ENCODE measurements at regions not wholly inside any gene's neighbourhood (a gene's known extent, or its start where the extent isn't known, plus 50 kb on each side); places are given as distances from the start of the nearest gene placed in this dataset.

DNA sequence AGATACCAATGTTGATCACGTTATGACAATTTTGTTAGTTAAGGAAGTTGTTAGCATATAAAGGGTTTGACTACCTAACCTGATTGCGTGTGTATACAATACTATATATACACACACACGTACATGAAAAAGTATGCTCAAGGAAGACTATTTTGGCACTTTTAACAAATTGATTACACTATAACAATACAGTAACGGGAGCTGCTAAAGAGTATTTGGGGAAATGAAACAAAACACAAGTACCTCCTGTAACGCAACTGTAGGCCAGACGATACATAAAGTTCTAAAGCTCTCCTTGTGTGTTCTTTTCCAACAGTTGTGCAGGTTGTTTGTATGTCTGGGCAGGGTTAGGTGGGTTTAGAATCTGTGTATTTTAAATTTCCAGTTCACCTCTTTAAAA lies 98.7 kb downstream of the PLEKHG1 start:
- TF ChIP-seq ZNF274 (IDR thresholded peaks at IDR 0.05; ENCODE audit: low read depth, low read length) (no peak), YY1 (IDR thresholded peaks at IDR 0.05; ENCODE audit: insufficient read depth, insufficient read length) (no peak), SUZ12 (IDR thresholded peaks at IDR 0.05; ENCODE audit: extremely low read depth, insufficient read depth, insufficient read length) (no peak)
- Histone ChIP-seq H3K4me3 (ENCODE audit: insufficient read length, low read depth) (no peak overlapping the region), H3K36me3 (ENCODE audit: insufficient read depth, insufficient read length, low read length) (no peaks in the 10 kb centered on the region), H3K9ac (ENCODE audit: insufficient read length, low read depth) (no peak overlapping the region), H3K4me1 (ENCODE audit: insufficient read depth, insufficient read length) (no peaks in the 10 kb centered on the region), H3K9me3 (ENCODE audit: insufficient read depth, low read length) (no peaks in the 10 kb centered on the region), H3K27me3 (ENCODE audit: insufficient read depth, insufficient read length) (no peaks in the 10 kb centered on the region)
- DNase-seq (ENCODE audit: low read depth, low spot score) = no peak

DNA sequence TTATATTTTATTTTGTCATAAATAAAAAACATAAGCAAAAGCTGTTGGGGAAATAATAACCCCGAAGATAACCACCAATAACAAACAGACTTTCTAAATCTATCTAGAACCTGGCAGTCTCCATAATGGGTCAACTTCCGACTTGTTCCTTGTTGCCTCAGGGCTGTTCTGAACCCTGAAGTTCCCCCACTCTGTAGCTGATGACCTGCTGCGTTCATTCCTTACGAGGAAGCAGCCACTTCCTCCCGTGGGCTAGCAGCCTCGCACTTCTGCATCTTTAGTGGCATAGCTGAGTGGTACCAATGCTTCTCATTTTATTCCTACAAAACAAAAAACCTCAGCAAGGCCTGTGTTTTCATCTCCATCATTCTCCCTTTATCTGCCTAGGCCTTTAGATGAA lies 103.0 kb downstream of the PLEKHG1 start:
- no peak overlapping the region for H3K9ac ChIP-seq (ENCODE audit: insufficient read length, low read depth)
- H3K27me3 ChIP-seq (ENCODE audit: insufficient read depth, insufficient read length) = no peaks in the 10 kb centered on the region
- DNase-seq (ENCODE audit: low read depth, low spot score) = no peak
- H3K9me3 ChIP-seq (ENCODE audit: insufficient read depth, low read length) = no peaks in the 10 kb centered on the region
- H3K4me3 ChIP-seq (ENCODE audit: insufficient read length, low read depth) = no peak overlapping the region
- no peaks in the 10 kb centered on the region for H3K36me3 ChIP-seq (ENCODE audit: insufficient read depth, insufficient read length, low read length)
- H3K4me1 ChIP-seq (ENCODE audit: insufficient read depth, insufficient read length) = peaks cover 2% of the 10 kb centered on the region
- TF ChIP-seq YY1 (IDR thresholded peaks at IDR 0.05; ENCODE audit: insufficient read depth, insufficient read length) = no peak
- TF ChIP-seq ZNF274 (IDR thresholded peaks at IDR 0.05; ENCODE audit: low read depth, low read length) = no peak
- no peak for TF ChIP-seq SUZ12 (IDR thresholded peaks at IDR 0.05; ENCODE audit: extremely low read depth, insufficient read depth, insufficient read length)

DNA sequence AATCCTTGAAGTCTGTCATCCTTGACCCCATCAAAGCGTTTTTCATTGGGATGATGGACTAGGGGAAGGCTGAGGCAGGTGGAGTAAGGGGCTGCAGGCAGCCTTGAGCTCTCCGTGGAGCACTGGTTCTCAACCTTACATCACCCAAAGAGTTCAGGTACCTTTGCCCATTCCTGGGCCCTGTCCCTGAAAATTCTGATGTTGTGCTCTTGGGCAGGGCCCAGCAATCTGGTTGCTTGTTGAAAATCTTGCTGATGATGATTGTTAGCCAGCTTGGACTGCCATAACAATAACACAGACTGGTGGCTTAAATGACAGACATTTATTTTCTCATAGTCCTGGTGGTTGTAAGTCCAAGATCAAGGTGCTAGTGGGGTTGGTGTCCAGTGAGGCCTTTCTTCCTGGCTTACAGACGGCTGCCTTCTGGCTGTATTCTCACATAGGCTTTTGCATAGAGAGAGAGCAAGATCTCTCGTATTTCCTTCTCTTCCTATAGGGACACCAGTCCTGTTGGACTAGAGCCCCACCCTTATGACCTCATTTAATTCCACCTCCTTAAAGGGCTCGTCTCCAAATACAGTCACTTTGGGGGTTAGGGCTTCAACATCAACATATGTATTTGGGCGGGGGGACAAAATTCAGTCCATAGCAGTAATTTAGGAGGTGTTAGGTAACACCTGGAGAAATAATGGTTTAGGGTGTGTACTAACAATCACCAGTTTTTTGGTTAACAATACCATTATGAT lies 104.9 kb downstream of the PLEKHG1 start:
- Histone ChIP-seq H3K27me3 (ENCODE audit: insufficient read depth, insufficient read length) (no peaks in the 10 kb centered on the region), H3K9ac (ENCODE audit: insufficient read length, low read depth) (no peak overlapping the region), H3K4me3 (ENCODE audit: insufficient read length, low read depth) (no peak overlapping the region), H3K36me3 (ENCODE audit: insufficient read depth, insufficient read length, low read length) (no peaks in the 10 kb centered on the region), H3K4me1 (ENCODE audit: insufficient read depth, insufficient read length) (peaks cover 2% of the 10 kb centered on the region), H3K9me3 (ENCODE audit: insufficient read depth, low read length) (no peaks in the 10 kb centered on the region)
- TF ChIP-seq SUZ12 (IDR thresholded peaks at IDR 0.05; ENCODE audit: extremely low read depth, insufficient read depth, insufficient read length) (no peak), YY1 (IDR thresholded peaks at IDR 0.05; ENCODE audit: insufficient read depth, insufficient read length) (no peak), ZNF274 (IDR thresholded peaks at IDR 0.05; ENCODE audit: low read depth, low read length) (no peak)
- DNase-seq (ENCODE audit: low read depth, low spot score) = no peak

DNA sequence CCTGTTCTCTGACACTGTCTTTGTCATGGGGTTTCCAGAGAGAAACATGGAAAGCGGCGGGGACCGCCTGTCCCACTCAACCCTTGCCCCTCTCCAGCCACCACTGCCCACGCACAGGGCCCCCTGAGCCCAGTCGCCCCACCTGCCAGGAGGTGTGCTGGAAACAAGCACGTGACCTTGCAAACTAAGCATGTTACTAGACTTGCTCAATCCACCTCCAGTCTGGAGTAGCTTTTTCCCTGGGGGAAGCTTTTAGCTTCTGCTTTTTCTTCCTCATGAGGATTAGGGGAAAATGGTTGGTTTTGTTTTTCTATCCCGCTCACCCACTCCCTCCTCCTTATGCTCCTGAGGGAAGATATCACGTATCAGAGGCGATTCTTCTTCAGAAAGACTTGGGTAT lies 105.7 kb downstream of the PLEKHG1 start:
- H3K4me1 ChIP-seq (ENCODE audit: insufficient read depth, insufficient read length) = peaks cover 2% of the 10 kb centered on the region
- DNase-seq (ENCODE audit: low read depth, low spot score) = no peak
- TF ChIP-seq ZNF274 (IDR thresholded peaks at IDR 0.05; ENCODE audit: low read depth, low read length) = no peak
- no peak for TF ChIP-seq YY1 (IDR thresholded peaks at IDR 0.05; ENCODE audit: insufficient read depth, insufficient read length)
- no peak for TF ChIP-seq SUZ12 (IDR thresholded peaks at IDR 0.05; ENCODE audit: extremely low read depth, insufficient read depth, insufficient read length)

DNA sequence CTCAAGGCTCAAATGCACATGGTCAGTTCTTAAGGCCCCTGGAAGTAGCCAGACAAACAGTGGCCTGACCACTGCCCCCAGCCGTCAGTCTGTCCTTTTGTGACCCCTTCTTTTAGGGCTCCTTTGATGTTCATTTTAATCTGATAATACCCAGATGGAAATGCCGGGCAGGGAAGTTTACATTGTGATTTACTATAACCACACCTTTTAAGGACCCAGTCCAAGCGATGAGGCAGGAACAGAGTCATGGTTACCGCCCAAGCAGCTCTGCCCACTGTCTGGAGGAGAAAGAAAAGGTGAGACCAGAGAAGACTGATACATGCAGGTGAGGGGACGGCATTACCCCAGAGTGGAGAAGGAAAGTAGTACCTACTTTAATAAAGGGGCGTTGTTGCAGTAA lies 110.6 kb downstream of the PLEKHG1 start:
- peaks cover 2% of the 10 kb centered on the region for H3K4me1 ChIP-seq (ENCODE audit: insufficient read depth, insufficient read length)
- H3K9me3 ChIP-seq (ENCODE audit: insufficient read depth, low read length) = no peaks in the 10 kb centered on the region
- DNase-seq (ENCODE audit: low read depth, low spot score) = no peak
- no peaks in the 10 kb centered on the region for H3K36me3 ChIP-seq (ENCODE audit: insufficient read depth, insufficient read length, low read length)
- H3K4me3 ChIP-seq (ENCODE audit: insufficient read length, low read depth) = no peak overlapping the region
- H3K27me3 ChIP-seq (ENCODE audit: insufficient read depth, insufficient read length) = no peaks in the 10 kb centered on the region
- H3K9ac ChIP-seq (ENCODE audit: insufficient read length, low read depth) = no peak overlapping the region
- TF ChIP-seq YY1 (IDR thresholded peaks at IDR 0.05; ENCODE audit: insufficient read depth, insufficient read length) (no peak), SUZ12 (IDR thresholded peaks at IDR 0.05; ENCODE audit: extremely low read depth, insufficient read depth, insufficient read length) (no peak), ZNF274 (IDR thresholded peaks at IDR 0.05; ENCODE audit: low read depth, low read length) (no peak)

More for the DNA sequence above, 105.7 kb downstream of the PLEKHG1 start:
- Histone ChIP-seq H3K36me3 (ENCODE audit: insufficient read depth, insufficient read length, low read length) (no peaks in the 10 kb centered on the region), H3K9me3 (ENCODE audit: insufficient read depth, low read length) (no peaks in the 10 kb centered on the region), H3K9ac (ENCODE audit: insufficient read length, low read depth) (no peak overlapping the region), H3K27me3 (ENCODE audit: insufficient read depth, insufficient read length) (no peaks in the 10 kb centered on the region), H3K4me3 (ENCODE audit: insufficient read length, low read depth) (no peak overlapping the region)

DNA sequence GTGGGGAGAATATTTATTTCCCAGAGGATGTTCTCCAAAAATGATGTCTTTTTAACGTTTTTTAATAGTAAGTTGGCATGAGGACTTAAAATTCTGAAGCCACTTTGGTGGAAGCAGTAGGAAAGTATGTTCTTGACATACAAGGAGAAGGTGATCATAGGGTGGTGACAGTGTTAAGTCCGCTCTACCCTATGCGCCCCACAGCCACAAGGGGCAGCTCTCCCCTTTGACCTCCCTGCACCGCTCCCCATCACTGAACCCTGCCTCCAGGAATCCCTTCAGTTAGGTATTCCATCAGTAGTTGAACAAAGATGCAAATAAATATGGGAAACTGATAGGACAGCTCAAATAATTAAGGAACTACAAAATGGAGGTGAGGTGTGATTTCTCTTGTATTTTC lies 111.4 kb downstream of the PLEKHG1 start:
- no peak for DNase-seq (ENCODE audit: low read depth, low spot score)
- TF ChIP-seq ZNF274 (IDR thresholded peaks at IDR 0.05; ENCODE audit: low read depth, low read length) = no peak
- no peak for TF ChIP-seq YY1 (IDR thresholded peaks at IDR 0.05; ENCODE audit: insufficient read depth, insufficient read length)
- TF ChIP-seq SUZ12 (IDR thresholded peaks at IDR 0.05; ENCODE audit: extremely low read depth, insufficient read depth, insufficient read length) = no peak
- Histone ChIP-seq H3K9ac (ENCODE audit: insufficient read length, low read depth) (no peak overlapping the region), H3K4me1 (ENCODE audit: insufficient read depth, insufficient read length) (no peaks in the 10 kb centered on the region), H3K36me3 (ENCODE audit: insufficient read depth, insufficient read length, low read length) (no peaks in the 10 kb centered on the region), H3K9me3 (ENCODE audit: insufficient read depth, low read length) (no peaks in the 10 kb centered on the region), H3K4me3 (ENCODE audit: insufficient read length, low read depth) (no peak overlapping the region), H3K27me3 (ENCODE audit: insufficient read depth, insufficient read length) (no peaks in the 10 kb centered on the region)

DNA sequence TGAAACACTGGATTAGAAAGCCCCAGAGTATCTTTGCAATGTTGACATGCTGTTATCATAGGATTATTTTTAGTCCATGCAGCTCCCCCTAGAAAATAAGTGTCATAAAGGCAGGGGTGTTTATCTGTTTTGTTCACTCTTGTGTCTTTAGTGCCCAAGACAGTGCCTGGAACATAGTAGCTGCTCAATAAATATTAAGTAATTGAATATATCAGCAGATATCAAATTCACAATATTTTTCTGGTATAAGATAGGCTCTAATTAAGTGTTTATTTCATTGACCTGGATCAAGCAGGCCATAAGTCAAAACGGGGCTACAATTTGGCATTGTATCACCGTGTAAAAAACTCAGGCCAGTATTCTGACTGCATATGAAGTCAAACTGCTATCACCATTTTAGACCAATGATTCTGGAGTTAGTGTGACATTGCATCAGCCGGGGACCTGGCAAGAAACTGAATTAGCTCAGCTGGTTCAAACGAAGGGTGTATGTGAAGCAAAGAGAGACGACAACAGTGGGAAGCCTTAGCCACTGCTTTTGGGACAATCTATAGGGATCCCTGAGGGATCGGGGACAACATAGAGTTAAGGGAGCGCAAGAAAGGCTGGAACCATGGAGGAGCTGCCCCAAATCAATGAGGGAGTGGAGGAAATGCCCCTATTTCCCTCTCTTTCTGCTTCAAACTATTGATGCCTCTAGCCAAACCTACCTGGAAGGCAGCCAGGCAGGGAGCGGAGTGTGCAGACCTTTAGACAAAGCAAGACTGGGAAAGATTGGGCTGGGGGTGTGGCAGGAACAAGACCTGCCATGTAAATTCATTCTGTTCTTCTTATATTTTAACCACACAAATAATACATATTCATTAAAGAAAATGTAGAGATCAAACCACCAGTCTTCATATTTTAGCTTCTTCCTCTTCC lies 112.2 kb downstream of the PLEKHG1 start:
- H3K27me3 ChIP-seq (ENCODE audit: insufficient read depth, insufficient read length) = no peaks in the 10 kb centered on the region
- DNase-seq (ENCODE audit: low read depth, low spot score) = no peak
- H3K4me3 ChIP-seq (ENCODE audit: insufficient read length, low read depth) = no peak overlapping the region
- no peak for TF ChIP-seq ZNF274 (IDR thresholded peaks at IDR 0.05; ENCODE audit: low read depth, low read length)
- TF ChIP-seq YY1 (IDR thresholded peaks at IDR 0.05; ENCODE audit: insufficient read depth, insufficient read length) = no peak
- no peak overlapping the region for H3K9ac ChIP-seq (ENCODE audit: insufficient read length, low read depth)
- H3K36me3 ChIP-seq (ENCODE audit: insufficient read depth, insufficient read length, low read length) = no peaks in the 10 kb centered on the region
- H3K9me3 ChIP-seq (ENCODE audit: insufficient read depth, low read length) = no peaks in the 10 kb centered on the region
- no peaks in the 10 kb centered on the region for H3K4me1 ChIP-seq (ENCODE audit: insufficient read depth, insufficient read length)
